ENCODE measurements at regions not wholly inside any gene's neighbourhood (a gene's known extent, or its start where the extent isn't known, plus 50 kb on each side); places are given as distances from the start of the nearest gene placed in this dataset.

DNA sequence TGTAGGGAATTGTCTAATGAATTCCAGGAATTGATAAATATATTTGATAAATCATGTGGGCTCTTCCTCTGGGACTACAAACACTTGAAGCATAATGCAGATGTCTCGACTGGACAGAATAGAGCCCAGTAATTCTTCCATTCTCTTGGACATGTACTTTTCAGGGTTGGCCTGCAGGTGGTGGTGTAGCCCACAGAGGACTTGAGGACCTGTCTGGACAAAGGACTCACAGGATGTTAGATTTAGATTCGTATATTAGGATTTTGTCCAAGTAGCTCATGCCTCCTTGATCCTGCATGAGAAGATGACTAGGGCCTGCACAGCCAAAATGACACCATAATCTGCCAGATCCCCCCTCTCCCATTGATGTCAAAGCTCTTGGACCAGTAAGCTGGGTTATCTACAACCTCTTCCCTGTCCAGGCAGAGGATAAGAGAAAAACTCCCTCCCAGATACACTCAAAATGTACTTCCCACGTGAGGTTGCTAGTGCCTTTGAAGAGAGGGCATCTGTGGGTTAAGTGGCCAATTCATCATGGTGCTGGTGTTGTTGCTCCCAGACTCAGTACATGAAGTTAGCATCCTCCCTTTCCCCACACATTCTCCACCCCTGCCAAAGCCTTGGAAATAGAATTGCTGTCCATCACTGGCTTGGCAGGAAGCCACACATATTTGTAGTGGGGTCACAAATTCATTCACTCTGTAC is 88.6 kb upstream of the ZNF280D start:
- Histone ChIP-seq H2AFZ (ENCODE audit: low read length) (no peak overlapping the region), H3K14ac (ENCODE audit: insufficient read depth, low read length) (no peak overlapping the region), H2BK15ac (ENCODE audit: low read depth, low read length) (no peak overlapping the region), H3K23ac (ENCODE audit: insufficient read length, low read depth, low read length) (no peak overlapping the region), H3K56ac (ENCODE audit: insufficient read length, low read depth, low read length) (no peak overlapping the region), H2BK20ac (ENCODE audit: low read depth, low read length, poor library complexity, severe bottlenecking) (no peak overlapping the region), H3K27ac (ENCODE audit: insufficient read length, low read depth, low read length) (no peak overlapping the region), H3K9me3 (ENCODE audit: control insufficient read depth, low read depth, low read length) (no peaks in the 10 kb centered on the region), H3K18ac (ENCODE audit: insufficient read length, low read depth, low read length) (no peak overlapping the region), H4K91ac (ENCODE audit: insufficient read length, low read depth, low read length) (no peak overlapping the region), H3K23me2 (ENCODE audit: insufficient read length, low read depth, low read length, poor library complexity, severe bottlenecking) (no peaks in the 10 kb centered on the region), H3K4ac (ENCODE audit: low read depth, low read length) (no peak overlapping the region), H3K4me1 (ENCODE audit: insufficient read depth, low read length) (no peaks in the 10 kb centered on the region), H2BK5ac (ENCODE audit: insufficient read length, low read length) (no peak overlapping the region), H3K9ac (ENCODE audit: extremely low read depth, insufficient read length, low read length) (no peak overlapping the region), H2BK120ac (ENCODE audit: low read depth, low read length, poor library complexity, severe bottlenecking) (no peak overlapping the region), H3K79me2 (ENCODE audit: insufficient read depth, low read length) (no peaks in the 10 kb centered on the region), H3K4me2 (ENCODE audit: insufficient read depth, insufficient read length, low read length) (no peak overlapping the region), H3T11ph (ENCODE audit: low read length) (no peak overlapping the region), H4K20me1 (ENCODE audit: control insufficient read depth, insufficient read depth, insufficient read length) (no peaks in the 10 kb centered on the region), H4K8ac (replicated peaks; ENCODE audit: insufficient read length, low read depth, low read length) (no peak overlapping the region), H2AK5ac (ENCODE audit: insufficient read length, low read length) (no peak overlapping the region), H3K79me1 (ENCODE audit: insufficient read depth, low read depth, low read length, poor library complexity, severe bottlenecking) (no peaks in the 10 kb centered on the region), H3K27me3 (ENCODE audit: insufficient read depth, low read length) (no peaks in the 10 kb centered on the region), H2BK12ac (ENCODE audit: insufficient read length, low read depth, low read length) (no peak overlapping the region), H4K5ac (ENCODE audit: insufficient read length, low read depth, low read length) (no peak overlapping the region)
- Mint-ChIP-seq H3K4me1 (peaks cover 0 to 4% of the 10 kb centered on the region in 2 experiments; a peak in 1 of 4 replicates), H3K9me3 (no peaks in the 10 kb centered on the region), H3K27me3 (ENCODE audit: low read depth) (no peaks in the 10 kb centered on the region), H3K4me3 (no peak overlapping the region), H3K27ac (peak overlapping the region in 1 of 3 experiments; percentile 11; a peak in 1 of 7 replicates), H3K36me3 (ENCODE audit: insufficient read depth in 1 of 3, low read depth in 3 of 3) (no peaks in the 10 kb centered on the region)
- TF ChIP-seq, protein P1, sequence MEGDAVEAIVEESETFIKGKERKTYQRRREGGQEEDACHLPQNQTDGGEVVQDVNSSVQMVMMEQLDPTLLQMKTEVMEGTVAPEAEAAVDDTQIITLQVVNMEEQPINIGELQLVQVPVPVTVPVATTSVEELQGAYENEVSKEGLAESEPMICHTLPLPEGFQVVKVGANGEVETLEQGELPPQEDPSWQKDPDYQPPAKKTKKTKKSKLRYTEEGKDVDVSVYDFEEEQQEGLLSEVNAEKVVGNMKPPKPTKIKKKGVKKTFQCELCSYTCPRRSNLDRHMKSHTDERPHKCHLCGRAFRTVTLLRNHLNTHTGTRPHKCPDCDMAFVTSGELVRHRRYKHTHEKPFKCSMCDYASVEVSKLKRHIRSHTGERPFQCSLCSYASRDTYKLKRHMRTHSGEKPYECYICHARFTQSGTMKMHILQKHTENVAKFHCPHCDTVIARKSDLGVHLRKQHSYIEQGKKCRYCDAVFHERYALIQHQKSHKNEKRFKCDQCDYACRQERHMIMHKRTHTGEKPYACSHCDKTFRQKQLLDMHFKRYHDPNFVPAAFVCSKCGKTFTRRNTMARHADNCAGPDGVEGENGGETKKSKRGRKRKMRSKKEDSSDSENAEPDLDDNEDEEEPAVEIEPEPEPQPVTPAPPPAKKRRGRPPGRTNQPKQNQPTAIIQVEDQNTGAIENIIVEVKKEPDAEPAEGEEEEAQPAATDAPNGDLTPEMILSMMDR (conservative IDR thresholded peaks at IDR 0.05) = peak; percentile 77
- WGBS (ENCODE audit: extremely low coverage, insufficient read length, low lambda C conversion rate) = no CpG with 5 or more reads among the region's 3 CpGs
- DNase-seq = peak; percentile 59
